ENCODE measurements at regions not wholly inside any gene's neighbourhood (a gene's known extent, or its start where the extent isn't known, plus 50 kb on each side); places are given as distances from the start of the nearest gene placed in this dataset.
"Not testable (repeated sequence)": the region's sequence is repeated elsewhere in the genome, so short reads cannot be mapped to it uniquely, and the experiment has no call there.

GRCh38 chr4:17027495-17027894 is 129.1 kb upstream of the LDB2 start:
- no peak overlapping the region for H3K4me3 ChIP-seq (ENCODE audit: low read length)
- DNase-seq (ENCODE audit: low read depth): peak; percentile 96
- TF ChIP-seq CTCF (IDR thresholded peaks at IDR 0.05; ENCODE audit: insufficient read depth, low read depth, low read length, missing control alignments): no peak

- peak; percentile 32 for DNase-seq (ENCODE audit: low read depth)
- no peak for TF ChIP-seq CTCF (IDR thresholded peaks at IDR 0.05; ENCODE audit: insufficient read depth, low read depth, low read length, missing control alignments)
Observed at GRCh38 chr4:17024425-17024824, 126.0 kb upstream of the LDB2 start.

GRCh38 chr4:17020901-17021300 is 122.5 kb upstream of the LDB2 start:
- TF ChIP-seq CTCF (IDR thresholded peaks at IDR 0.05; ENCODE audit: insufficient read depth, low read depth, low read length, missing control alignments): no peak
- DNase-seq (ENCODE audit: low read depth): no peak
- no peak overlapping the region for H3K4me3 ChIP-seq (ENCODE audit: low read length)

More at GRCh38 chr4:17024425-17024824, 126.0 kb upstream of the LDB2 start:
- H3K4me3 ChIP-seq (ENCODE audit: low read length): no peak overlapping the region

- DNase-seq (ENCODE audit: low read depth): no peak
- no peak overlapping the region for H3K4me3 ChIP-seq (ENCODE audit: low read length)
- TF ChIP-seq CTCF (IDR thresholded peaks at IDR 0.05; ENCODE audit: insufficient read depth, low read depth, low read length, missing control alignments): no peak
Observed at GRCh38 chr4:17020451-17020850, 122.0 kb upstream of the LDB2 start.

DNA sequence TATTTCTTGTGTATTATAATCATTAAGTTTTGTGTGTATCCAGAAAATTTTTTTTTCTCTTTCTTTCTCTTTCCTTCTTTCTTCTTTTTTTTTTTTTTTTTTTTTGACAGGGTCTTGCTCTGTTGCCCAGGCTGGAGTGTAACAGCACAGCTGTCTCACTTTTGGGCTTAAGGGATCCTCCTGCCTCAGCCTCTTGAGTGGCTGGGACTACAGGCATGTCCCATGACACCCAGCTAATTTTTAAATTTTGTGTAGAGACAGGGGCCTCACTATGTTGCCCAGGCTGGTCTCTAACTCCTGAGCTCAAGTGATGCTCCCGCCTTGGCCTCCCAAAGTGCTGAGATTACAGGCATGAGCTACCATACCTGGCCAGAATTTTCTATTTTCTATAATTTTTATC is 120.2 kb upstream of the LDB2 start:
- DNase-seq (ENCODE audit: low read depth); H3K4me3 ChIP-seq (ENCODE audit: low read length): not testable (repeated sequence)

GRCh38 chr4:17018013-17018412 is 119.6 kb upstream of the LDB2 start:
- no peak for TF ChIP-seq CTCF (IDR thresholded peaks at IDR 0.05; ENCODE audit: insufficient read depth, low read depth, low read length, missing control alignments)
- DNase-seq (ENCODE audit: low read depth): no peak
- no peak overlapping the region for H3K4me3 ChIP-seq (ENCODE audit: low read length)

GRCh38 chr4:17013382-17014006 is 115.0 kb upstream of the LDB2 start:
- DNase-seq (ENCODE audit: low read depth): no peak
- no peak for TF ChIP-seq CTCF (IDR thresholded peaks at IDR 0.05; ENCODE audit: insufficient read depth, low read depth, low read length, missing control alignments)
- H3K4me3 ChIP-seq (ENCODE audit: low read length): no peak overlapping the region
